Naive thymus-derived CD4-positive, alpha-beta T cell (primary cell): ENCODE measurements at regions not wholly inside any gene's neighbourhood (a gene's known extent, or its start where the extent isn't known, plus 50 kb on each side); places are given as distances from the start of the nearest gene placed in this dataset.
"Not testable (repeated sequence)": the region's sequence is repeated elsewhere in the genome, so short reads cannot be mapped to it uniquely, and the experiment has no call there.

ENCODE experiments used
- ATAC-seq: fragments of 150-1000 bp; cut with Tn5 transposase; 2 replicates; pipeline ENCODE4 v1.10.0; 2021; ENCODE audit warnings: mild to moderate bottlenecking, moderate library complexity
- CTCF ChIA-PET: fragments of 350-600 bp; sonication (Branson Sonifier 250); formaldehyde crosslinking; loops from one replicate; lab custom pipeline; 2021; ENCODE audit warnings: antibody characterized with exemption; lab: Charles Lee
- POLR2A ChIA-PET: fragments of 350-600 bp; sonication (Branson Sonifier 250); formaldehyde crosslinking; loops from one replicate; lab custom pipeline; 2021; ENCODE audit warnings: antibody characterized with exemption, inconsistent platforms; lab: Charles Lee
- DNase-seq, 9 donors: peaks; one replicate each; pipeline versions ENCODE4 v3.0.0 to v3.0.0-alpha.2; 2020 to 2022; ENCODE audit warnings: mixed read lengths in 1 of 9
- H3K27ac ChIP-seq: one replicate; pipeline ENCODE4 v1.7.0; 2013; ENCODE audit warnings: mild to moderate bottlenecking, low read depth, low read length, moderate library complexity
- H3K27me3 ChIP-seq, 2 donors: one replicate each; pipeline ENCODE4 v1.7.0; 2013; ENCODE audit warnings: low read length in 2 of 2, mild to moderate bottlenecking in 2 of 2, moderate library complexity in 2 of 2; ENCODE audit not compliant: control insufficient read depth in 2 of 2, insufficient read depth in 2 of 2
- H3K36me3 ChIP-seq, 3 experiments: 1 replicate in 2 of 3; 2 replicates in 1 of 3; pipeline ENCODE4 v1.7.0; 2013; ENCODE audit warnings: low read length in 3 of 3, mild to moderate bottlenecking in 3 of 3, moderate library complexity in 1 of 3; ENCODE audit not compliant: insufficient read depth in 3 of 3, control insufficient read depth in 2 of 3
- H3K4me1 ChIP-seq, 2 donors: one replicate each; pipeline ENCODE4 v1.7.0; 2013; ENCODE audit warnings: low read length in 2 of 2, mild to moderate bottlenecking in 2 of 2, moderate library complexity in 1 of 2; ENCODE audit not compliant: control insufficient read depth in 2 of 2, insufficient read depth in 2 of 2
- H3K4me3 ChIP-seq: 2 replicates; pipeline ENCODE4 v1.7.0; 2013; ENCODE audit warnings: mild to moderate bottlenecking, low read length
- H3K9me3 ChIP-seq, 3 experiments: 1 replicate in 2 of 3; 2 replicates in 1 of 3; pipeline ENCODE4 v1.7.0; 2013; ENCODE audit warnings: low read length in 3 of 3; ENCODE audit not compliant: control insufficient read depth in 2 of 3
- H3K27ac Mint-ChIP-seq, 9 donors: one replicate each; pipeline ENCODE4 v1.8.0; 2020 to 2022; ENCODE audit warnings: mixed read lengths in 9 of 9, mild to moderate bottlenecking in 8 of 9, moderate library complexity in 5 of 9, inconsistent platforms in 2 of 9
- H3K27me3 Mint-ChIP-seq, 5 donors: one replicate each; pipeline ENCODE4 v1.8.0; 2021 to 2022; ENCODE audit warnings: mixed read lengths in 5 of 5, mild to moderate bottlenecking in 1 of 5
- H3K36me3 Mint-ChIP-seq, 5 donors: one replicate each; pipeline ENCODE4 v1.8.0; 2020 to 2022; ENCODE audit warnings: mixed read lengths in 5 of 5, mild to moderate bottlenecking in 3 of 5, inconsistent platforms in 1 of 5
- H3K4me1 Mint-ChIP-seq, 7 donors: one replicate each; pipeline ENCODE4 v1.8.0; 2020 to 2022; ENCODE audit warnings: mixed read lengths in 7 of 7, mild to moderate bottlenecking in 3 of 7, inconsistent platforms in 1 of 7
- H3K4me3 Mint-ChIP-seq, 10 donors: one replicate each; pipeline ENCODE4 v1.8.0; 2020 to 2022; ENCODE audit warnings: mild to moderate bottlenecking in 10 of 10, mixed read lengths in 10 of 10, moderate library complexity in 6 of 10, inconsistent platforms in 2 of 10
- H3K9me3 Mint-ChIP-seq, 11 donors: one replicate each; pipeline ENCODE4 v1.8.0; 2020 to 2022; ENCODE audit warnings: mixed read lengths in 11 of 11, mild to moderate bottlenecking in 4 of 11, inconsistent platforms in 1 of 11, moderate library complexity in 1 of 11
- intact Hi-C, 2 donors: fragments of 100-400 bp; cut with micrococcal nuclease; formaldehyde crosslinking; loops; one replicate each; pipeline ENCODE4 v1.15.1; 2023

DNA sequence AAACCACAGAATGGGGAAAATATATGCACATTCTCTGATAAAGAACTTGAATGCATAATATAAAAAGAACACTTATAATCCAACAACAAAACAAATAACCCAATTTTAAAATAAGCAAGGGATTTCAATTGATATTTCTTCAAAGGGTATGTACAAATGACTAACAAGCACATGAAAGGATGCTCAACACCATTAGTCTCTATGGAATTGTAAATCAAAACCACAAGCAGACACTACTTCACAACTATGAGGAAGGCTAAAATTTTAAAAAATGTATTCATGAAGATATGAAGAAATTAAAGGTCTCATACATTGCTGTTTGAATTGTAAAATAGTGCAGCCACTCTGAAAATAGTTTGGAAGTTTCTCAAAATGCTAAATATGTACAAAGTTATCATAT, 78.9 kb upstream of the GAS1 start:
- Mint-ChIP-seq H3K36me3 (no peaks in the 10 kb centered on the region), H3K27me3 (peaks cover 0 to 37% (median 19%) of the 10 kb centered on the region in 5 donors), H3K4me1 (no peaks in the 10 kb centered on the region), H3K27ac (no peak overlapping the region), H3K9me3 (peaks cover 0 to 8% (median 0%) of the 10 kb centered on the region in 11 donors), H3K4me3 (no peak overlapping the region)
- Histone ChIP-seq H3K36me3 (no peaks in the 10 kb centered on the region), H3K4me3 (no peak overlapping the region), H3K9me3 (no peaks in the 10 kb centered on the region), H3K27ac (no peak overlapping the region), H3K27me3 (no peaks in the 10 kb centered on the region), H3K4me1 (no peaks in the 10 kb centered on the region)
- intact Hi-C loops: no loop called here
- no peak for ATAC-seq
- DNase-seq: no peak
- ChIA-PET POLR2A (no interaction called here), CTCF (no interaction called here)

DNA sequence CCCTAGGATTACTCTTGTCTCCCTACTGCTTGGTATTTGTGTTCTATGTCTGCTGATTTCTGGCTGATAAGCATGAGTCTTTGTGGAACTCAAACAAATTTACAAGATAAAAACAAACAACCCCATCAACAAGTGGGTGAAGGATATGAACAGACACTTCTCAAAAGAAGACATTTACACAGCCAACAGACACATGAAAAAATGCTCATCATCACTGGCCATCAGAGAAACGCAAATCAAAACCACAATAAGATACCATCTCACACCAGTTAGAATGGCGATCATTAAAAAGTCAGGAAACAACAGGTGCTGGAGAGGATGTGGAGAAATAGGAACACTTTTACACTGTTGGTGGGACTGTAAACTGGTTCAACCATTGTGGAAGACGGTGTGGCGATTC, 81.5 kb upstream of the GAS1 start:
- H3K9me3 ChIP-seq, H3K36me3 ChIP-seq, CTCF ChIA-PET, H3K27ac Mint-ChIP-seq, H3K27ac ChIP-seq, H3K4me1 ChIP-seq, H3K4me1 Mint-ChIP-seq, ATAC-seq, H3K4me3 Mint-ChIP-seq, intact Hi-C loops, POLR2A ChIA-PET, H3K9me3 Mint-ChIP-seq, DNase-seq, H3K27me3 ChIP-seq, H3K4me3 ChIP-seq, H3K36me3 Mint-ChIP-seq: not testable (repeated sequence)
- H3K27me3 Mint-ChIP-seq: peaks cover 0 to 33% (median 22%) of the 10 kb centered on the region in 5 donors

DNA sequence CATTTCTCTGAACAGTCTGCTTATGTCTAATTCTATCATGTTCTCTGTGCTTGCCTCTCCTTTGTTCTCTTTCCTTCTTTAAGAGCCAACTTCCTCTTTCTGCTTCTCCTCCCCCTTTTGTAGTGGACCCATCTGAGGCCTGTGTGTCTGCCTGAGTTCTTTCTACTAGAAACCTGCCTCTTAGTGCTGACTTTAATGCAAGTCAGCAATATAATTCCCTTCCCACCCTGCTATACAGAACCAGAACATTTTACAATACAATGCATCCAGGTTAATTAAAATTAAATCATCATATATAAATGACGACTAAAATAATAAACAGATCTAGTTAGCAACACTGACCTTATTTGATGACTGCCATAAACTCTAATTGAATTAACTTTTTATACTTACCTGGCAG, 82.6 kb upstream of the GAS1 start:
- no peaks in the 10 kb centered on the region for H3K36me3 Mint-ChIP-seq
- CTCF ChIA-PET: no interaction called here

DNA sequence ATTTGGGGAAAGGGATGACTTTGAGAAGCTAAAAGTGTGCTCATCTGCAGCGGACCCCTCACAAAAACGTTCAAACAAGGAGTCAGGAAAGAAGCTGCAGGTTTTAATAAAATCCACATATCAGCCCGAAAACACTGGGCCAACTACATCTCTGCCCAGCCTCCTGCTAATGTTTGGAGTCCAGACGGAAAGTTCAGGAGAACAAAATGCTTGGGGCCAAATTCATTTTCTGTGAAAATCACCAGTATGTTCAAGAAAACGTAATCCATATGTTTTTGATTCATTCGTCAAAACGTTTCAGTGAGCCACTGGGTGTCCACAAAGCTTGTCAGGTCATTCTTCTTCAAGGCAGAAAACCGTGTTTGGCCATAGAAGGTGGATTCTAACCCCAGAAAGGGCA, 87.5 kb upstream of the GAS1 start:
- no peak overlapping the region for H3K4me3 ChIP-seq
- H3K36me3 ChIP-seq: no peaks in the 10 kb centered on the region
- Mint-ChIP-seq H3K27ac (no peak overlapping the region), H3K4me1 (peaks cover 0 to 2% (median 0%) of the 10 kb centered on the region in 7 donors), H3K36me3 (no peaks in the 10 kb centered on the region), H3K27me3 (peaks cover 0 to 26% (median 13%) of the 10 kb centered on the region in 5 donors), H3K9me3 (no peaks in the 10 kb centered on the region), H3K4me3 (no peak overlapping the region)
- DNase-seq (no peak), ATAC-seq (no peak)
- H3K4me1 ChIP-seq: no peaks in the 10 kb centered on the region
- CTCF ChIA-PET: no interaction called here
- H3K27ac ChIP-seq: no peak overlapping the region
- intact Hi-C loops: no loop called here
- POLR2A ChIA-PET: no interaction called here
- H3K9me3 ChIP-seq: no peaks in the 10 kb centered on the region
- no peaks in the 10 kb centered on the region for H3K27me3 ChIP-seq

More for the DNA sequence above, 82.6 kb upstream of the GAS1 start:
- H3K27me3 Mint-ChIP-seq: peaks cover 0 to 35% (median 24%) of the 10 kb centered on the region in 5 donors
- peaks cover 0 to 2% (median 0%) of the 10 kb centered on the region in 7 donors for H3K4me1 Mint-ChIP-seq
- H3K9me3 ChIP-seq: no peaks in the 10 kb centered on the region
- POLR2A ChIA-PET: no interaction called here
- no peaks in the 10 kb centered on the region for H3K4me1 ChIP-seq
- DNase-seq (no peak), ATAC-seq (no peak)
- H3K4me3 ChIP-seq: no peak overlapping the region
- H3K36me3 ChIP-seq: no peaks in the 10 kb centered on the region
- intact Hi-C loops: no loop called here
- no peaks in the 10 kb centered on the region for H3K27me3 ChIP-seq
- H3K27ac Mint-ChIP-seq: no peak overlapping the region
- H3K9me3 Mint-ChIP-seq: peaks cover 0 to 8% (median 0%) of the 10 kb centered on the region in 11 donors
- H3K4me3 Mint-ChIP-seq: no peak overlapping the region
- H3K27ac ChIP-seq: no peak overlapping the region

DNA sequence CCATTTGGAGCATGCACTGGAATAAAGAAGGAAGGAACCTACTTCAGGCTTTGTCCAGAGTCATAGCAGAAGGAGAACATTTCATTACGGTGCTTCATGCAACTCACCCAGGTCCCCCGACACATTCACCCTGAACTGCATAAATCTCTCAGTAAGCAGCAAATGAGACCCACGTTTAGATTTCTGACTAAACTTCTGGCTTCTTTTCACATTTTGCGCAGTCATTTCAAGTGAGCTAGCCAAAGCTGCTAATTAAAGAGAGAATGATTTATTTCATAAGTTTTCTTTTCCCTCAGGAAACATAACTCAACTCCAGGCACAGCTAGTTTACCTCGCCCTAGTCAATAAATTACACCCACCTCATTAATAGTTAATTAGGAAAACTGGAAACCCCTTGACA, 88.6 kb upstream of the GAS1 start:
- Histone ChIP-seq H3K27ac (no peak overlapping the region), H3K9me3 (no peaks in the 10 kb centered on the region), H3K27me3 (no peaks in the 10 kb centered on the region), H3K36me3 (no peaks in the 10 kb centered on the region), H3K4me3 (no peak overlapping the region), H3K4me1 (no peaks in the 10 kb centered on the region)
- Mint-ChIP-seq H3K9me3 (peaks cover 0 to 2% (median 0%) of the 10 kb centered on the region in 11 donors), H3K4me1 (peaks cover 0 to 2% (median 0%) of the 10 kb centered on the region in 7 donors), H3K4me3 (no peak overlapping the region), H3K36me3 (no peaks in the 10 kb centered on the region), H3K27ac (no peak overlapping the region), H3K27me3 (peaks cover 0 to 26% (median 15%) of the 10 kb centered on the region in 5 donors)
- ATAC-seq (no peak), DNase-seq (no peak)
- POLR2A ChIA-PET: no interaction called here
- CTCF ChIA-PET: no interaction called here
- intact Hi-C loops: no loop called here

DNA sequence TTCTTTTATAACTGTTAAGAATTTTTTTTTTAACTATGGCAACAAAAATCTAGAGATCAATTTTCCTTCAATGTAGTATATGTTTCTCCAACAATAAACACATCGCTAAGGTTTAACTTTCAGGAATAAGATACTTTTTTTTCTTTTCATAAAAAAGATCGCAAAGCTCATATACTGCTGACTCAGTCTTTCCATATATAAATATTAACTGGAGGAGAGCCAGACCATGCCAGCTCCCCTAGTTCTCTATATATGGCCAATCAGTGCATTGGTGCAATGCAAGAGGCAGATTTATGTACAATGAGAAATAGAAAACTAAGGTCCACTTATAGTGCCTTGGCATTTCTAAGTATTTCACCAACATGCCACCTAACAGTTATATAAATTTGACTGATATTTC, 89.2 kb upstream of the GAS1 start:
- H3K27ac ChIP-seq: no peak overlapping the region
- no peak for ATAC-seq
- intact Hi-C loops: no loop called here
- H3K27ac Mint-ChIP-seq: no peak overlapping the region
- no peaks in the 10 kb centered on the region for H3K9me3 ChIP-seq
- H3K27me3 ChIP-seq: no peaks in the 10 kb centered on the region
- no peaks in the 10 kb centered on the region for H3K36me3 ChIP-seq
- peaks cover 0 to 32% (median 15%) of the 10 kb centered on the region in 5 donors for H3K27me3 Mint-ChIP-seq
- peaks cover 0 to 5% (median 0%) of the 10 kb centered on the region in 5 donors for H3K36me3 Mint-ChIP-seq
- H3K4me3 ChIP-seq: no peak overlapping the region
- peaks cover 0 to 3% (median 0%) of the 10 kb centered on the region in 7 donors for H3K4me1 Mint-ChIP-seq
- DNase-seq: no peak
- H3K4me3 Mint-ChIP-seq: no peak overlapping the region
- H3K4me1 ChIP-seq: no peaks in the 10 kb centered on the region
- ChIA-PET CTCF (no interaction called here), POLR2A (no interaction called here)
- H3K9me3 Mint-ChIP-seq: peaks cover 0 to 5% (median under 1%) of the 10 kb centered on the region in 11 donors

DNA sequence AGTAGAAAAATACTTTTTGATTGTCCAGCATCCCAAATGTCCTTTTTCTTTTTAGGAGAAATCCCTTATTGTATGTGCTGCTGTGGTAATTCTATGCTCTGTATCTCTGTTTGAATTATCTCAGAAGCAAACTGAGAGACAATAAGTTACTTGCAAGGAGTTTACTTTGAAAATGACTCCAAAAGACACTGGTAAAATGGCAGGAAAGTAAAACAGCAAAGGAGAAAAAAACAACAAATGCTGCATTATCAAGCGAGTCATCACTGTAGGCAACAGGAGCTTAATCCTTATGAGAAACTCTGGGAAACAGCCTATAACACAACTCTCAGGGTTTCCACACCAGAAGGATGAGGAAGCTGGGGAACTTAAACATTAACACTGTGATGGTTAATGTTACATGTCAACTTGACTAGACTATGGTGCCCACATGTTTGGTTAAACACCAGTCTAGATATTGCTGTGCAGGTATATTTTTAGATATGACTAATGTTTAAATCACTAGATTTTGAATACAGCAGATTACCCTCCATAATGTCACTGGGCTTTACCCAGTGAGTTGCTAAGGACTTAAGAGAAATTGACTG, 92.6 kb upstream of the GAS1 start:
- Mint-ChIP-seq H3K36me3 (peaks cover 0 to 5% (median 0%) of the 10 kb centered on the region in 5 donors), H3K27ac (no peak overlapping the region), H3K9me3 (peaks cover 0 to 8% (median 4%) of the 10 kb centered on the region in 11 donors), H3K4me3 (no peak overlapping the region), H3K27me3 (peaks cover 0 to 16% (median 11%) of the 10 kb centered on the region in 5 donors), H3K4me1 (peaks cover 0 to 7% (median 0%) of the 10 kb centered on the region in 7 donors)
- DNase-seq: no peak
- ATAC-seq: no peak
- intact Hi-C loops: no loop called here
- no peaks in the 10 kb centered on the region for H3K36me3 ChIP-seq
- CTCF ChIA-PET: no interaction called here
- H3K4me1 ChIP-seq: no peaks in the 10 kb centered on the region
- H3K27me3 ChIP-seq: no peaks in the 10 kb centered on the region
- no peak overlapping the region for H3K4me3 ChIP-seq
- H3K9me3 ChIP-seq: no peaks in the 10 kb centered on the region
- POLR2A ChIA-PET: no interaction called here
- no peak overlapping the region for H3K27ac ChIP-seq
